Ishikawa (cell line): ENCODE measurements at regions not wholly inside any gene's neighbourhood (a gene's known extent, or its start where the extent isn't known, plus 50 kb on each side); places are given as distances from the start of the nearest gene placed in this dataset.

Experiments
- CEBPB ChIP-seq: IDR thresholded peaks from 2 replicates; pipeline ENCODE4 v1.6.1; 2012
- CREB1 ChIP-seq: IDR thresholded peaks from 2 replicates; pipeline ENCODE4 v1.6.1; 2012; ENCODE audit warnings: low read depth
- EGR1 ChIP-seq: IDR thresholded peaks from 2 replicates; pipeline ENCODE4 v1.6.1; 2012
- EP300 ChIP-seq: IDR thresholded peaks from 2 replicates; pipeline ENCODE4 v1.6.1; 2012; ENCODE audit warnings: borderline replicate concordance
- FOXM1 ChIP-seq: IDR thresholded peaks from 2 replicates; pipeline ENCODE4 v1.6.1; 2012; ENCODE audit warnings: low read depth, borderline replicate concordance
- NFIC ChIP-seq: IDR thresholded peaks from 2 replicates; pipeline ENCODE4 v1.6.1; 2012
- RAD21 ChIP-seq: IDR thresholded peaks from 2 replicates; pipeline ENCODE4 v1.6.1; 2012; ENCODE audit warnings: low read depth
- TAF1 ChIP-seq: IDR thresholded peaks from 2 replicates; pipeline ENCODE4 v1.6.1; 2012; ENCODE audit warnings: low read depth, mild to moderate bottlenecking
- TCF12 ChIP-seq: IDR thresholded peaks from 2 replicates; pipeline ENCODE4 v1.6.1; 2012; ENCODE audit warnings: low read depth
- TEAD4 ChIP-seq: IDR thresholded peaks from 2 replicates; pipeline ENCODE4 v1.6.1; 2012
- USF1 ChIP-seq: IDR thresholded peaks from 2 replicates; pipeline ENCODE4 v1.6.1; 2012
- YY1 ChIP-seq: IDR thresholded peaks from 2 replicates; pipeline ENCODE4 v1.6.1; 2012; ENCODE audit warnings: low read depth
- ZBTB7A ChIP-seq: IDR thresholded peaks from 2 replicates; pipeline ENCODE4 v1.6.1; 2012; ENCODE audit warnings: low read depth
- TF ChIP-seq, protein P1 (sequence below): IDR thresholded peaks from 2 replicates; pipeline ENCODE4 v1.6.1; 2012; ENCODE audit warnings: low read depth, mild to moderate bottlenecking
- TF ChIP-seq, protein P2 (sequence below): IDR thresholded peaks from 2 replicates; pipeline ENCODE4 v1.6.1; 2012

DNA sequence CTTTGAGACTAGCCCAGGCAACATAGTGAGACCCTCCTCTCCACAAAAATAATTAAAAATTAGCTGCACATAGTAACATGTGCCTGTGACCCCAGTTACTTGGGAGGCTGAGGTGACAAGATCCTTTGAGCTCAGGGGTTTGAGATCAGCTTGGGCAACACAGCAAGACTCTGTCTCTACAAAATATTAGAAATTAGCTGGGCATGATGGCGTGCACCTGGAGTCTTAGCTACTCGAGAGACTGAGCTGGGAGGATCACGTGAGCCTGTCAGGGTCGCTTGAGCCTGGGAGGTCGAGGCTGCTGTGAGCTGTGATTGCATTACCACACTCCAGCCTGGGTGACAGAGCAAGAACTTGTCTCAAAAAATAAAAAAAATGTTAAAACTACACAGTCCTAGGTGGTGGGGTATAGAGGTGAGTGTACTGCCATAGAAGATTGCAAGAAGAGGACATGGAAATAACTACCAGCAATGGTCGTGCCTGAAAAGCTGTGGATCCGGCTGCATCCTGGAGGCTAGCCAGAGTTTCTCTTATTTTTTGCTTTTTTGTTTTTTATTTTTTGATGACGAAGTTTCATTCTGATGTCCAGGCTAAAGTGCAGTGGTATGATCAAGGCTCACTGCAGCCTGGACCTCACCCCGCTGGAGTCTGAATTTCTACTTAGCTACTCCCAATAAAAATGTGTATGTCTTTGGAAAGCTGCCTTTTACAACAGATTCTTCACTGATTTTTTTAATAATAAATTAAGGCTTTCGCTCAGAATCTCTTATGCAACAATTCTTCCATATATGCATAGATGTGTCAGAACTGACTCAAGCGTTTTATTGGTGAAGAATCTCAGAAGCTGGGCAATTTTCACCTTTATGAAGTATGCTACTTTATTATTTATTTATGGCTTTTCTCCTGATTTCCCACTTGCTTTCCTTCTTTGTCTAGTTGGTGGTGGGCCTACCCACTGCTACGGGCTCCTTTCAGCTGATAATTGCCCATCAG, 393.8 kb downstream of the TSHZ3 start:
- TF ChIP-seq TCF12: no peak
- TF ChIP-seq, protein P1, sequence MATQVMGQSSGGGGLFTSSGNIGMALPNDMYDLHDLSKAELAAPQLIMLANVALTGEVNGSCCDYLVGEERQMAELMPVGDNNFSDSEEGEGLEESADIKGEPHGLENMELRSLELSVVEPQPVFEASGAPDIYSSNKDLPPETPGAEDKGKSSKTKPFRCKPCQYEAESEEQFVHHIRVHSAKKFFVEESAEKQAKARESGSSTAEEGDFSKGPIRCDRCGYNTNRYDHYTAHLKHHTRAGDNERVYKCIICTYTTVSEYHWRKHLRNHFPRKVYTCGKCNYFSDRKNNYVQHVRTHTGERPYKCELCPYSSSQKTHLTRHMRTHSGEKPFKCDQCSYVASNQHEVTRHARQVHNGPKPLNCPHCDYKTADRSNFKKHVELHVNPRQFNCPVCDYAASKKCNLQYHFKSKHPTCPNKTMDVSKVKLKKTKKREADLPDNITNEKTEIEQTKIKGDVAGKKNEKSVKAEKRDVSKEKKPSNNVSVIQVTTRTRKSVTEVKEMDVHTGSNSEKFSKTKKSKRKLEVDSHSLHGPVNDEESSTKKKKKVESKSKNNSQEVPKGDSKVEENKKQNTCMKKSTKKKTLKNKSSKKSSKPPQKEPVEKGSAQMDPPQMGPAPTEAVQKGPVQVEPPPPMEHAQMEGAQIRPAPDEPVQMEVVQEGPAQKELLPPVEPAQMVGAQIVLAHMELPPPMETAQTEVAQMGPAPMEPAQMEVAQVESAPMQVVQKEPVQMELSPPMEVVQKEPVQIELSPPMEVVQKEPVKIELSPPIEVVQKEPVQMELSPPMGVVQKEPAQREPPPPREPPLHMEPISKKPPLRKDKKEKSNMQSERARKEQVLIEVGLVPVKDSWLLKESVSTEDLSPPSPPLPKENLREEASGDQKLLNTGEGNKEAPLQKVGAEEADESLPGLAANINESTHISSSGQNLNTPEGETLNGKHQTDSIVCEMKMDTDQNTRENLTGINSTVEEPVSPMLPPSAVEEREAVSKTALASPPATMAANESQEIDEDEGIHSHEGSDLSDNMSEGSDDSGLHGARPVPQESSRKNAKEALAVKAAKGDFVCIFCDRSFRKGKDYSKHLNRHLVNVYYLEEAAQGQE: no peak
- TF ChIP-seq RAD21: no peak

GRCh38 chr19:30943101-30943843, 406.0 kb downstream of the TSHZ3 start:
- no peak for TF ChIP-seq EP300
- no peak for TF ChIP-seq TEAD4

GRCh38 chr19:30942636-30943035, 406.6 kb downstream of the TSHZ3 start:
- TF ChIP-seq, protein P1: no peak
- no peak for TF ChIP-seq TCF12
- TF ChIP-seq ZBTB7A: no peak
- no peak for TF ChIP-seq RAD21
- no peak for TF ChIP-seq EGR1
- no peak for TF ChIP-seq EP300
- no peak for TF ChIP-seq NFIC
- TF ChIP-seq USF1: no peak
- TF ChIP-seq TEAD4: no peak
- TF ChIP-seq CEBPB: no peak
- no peak for TF ChIP-seq FOXM1
- TF ChIP-seq, protein P2, sequence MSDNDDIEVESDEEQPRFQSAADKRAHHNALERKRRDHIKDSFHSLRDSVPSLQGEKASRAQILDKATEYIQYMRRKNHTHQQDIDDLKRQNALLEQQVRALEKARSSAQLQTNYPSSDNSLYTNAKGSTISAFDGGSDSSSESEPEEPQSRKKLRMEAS: no peak
- TF ChIP-seq YY1: no peak
- no peak for TF ChIP-seq CREB1
- TF ChIP-seq TAF1: no peak

- TF ChIP-seq YY1 (no peak), CREB1 (no peak), NFIC (no peak), ZBTB7A (no peak), FOXM1 (no peak), TAF1 (no peak), EP300 (no peak), USF1 (no peak), RAD21 (no peak), TEAD4 (no peak)
- TF ChIP-seq, protein P2: no peak
- TF ChIP-seq, protein P1: no peak
These were observed 407.6 kb downstream of the TSHZ3 start for GRCh38 chr19:30941591-30941990.
